A673 (cell line): ENCODE measurements at regions not wholly inside any gene's neighbourhood (a gene's known extent, or its start where the extent isn't known, plus 50 kb on each side); places are given as distances from the start of the nearest gene placed in this dataset.

ENCODE experiments used
- BruUV-seq: library from RNA; stranded (reverse); fragments of 400-500 nt; replicated peaks from 2 replicates; lab custom pipeline; 2021; lab: Mats Ljungman, UMichigan
- CTCF ChIA-PET: fragments of 300-600 bp; sonication (Branson Sonifier 250); formaldehyde crosslinking; loops from one replicate; lab custom pipeline; 2022; ENCODE audit warnings: antibody characterized with exemption; lab: Charles Lee
- POLR2A ChIA-PET: fragments of 300-600 bp; sonication (Branson Sonifier 250); formaldehyde crosslinking; loops from one replicate; lab custom pipeline; 2022; ENCODE audit warnings: antibody characterized with exemption; ENCODE audit not compliant: low non-redundant PET; lab: Charles Lee
- DNase-seq: peaks from one replicate; pipeline ENCODE4 v3.0.0-alpha.2; 2015; ENCODE audit warnings: low spot score
- H3K27ac ChIP-seq: fragments of 200-600 bp; sonication (generic); 2 replicates; pipeline ENCODE4 v1.5.1; 2016; ENCODE audit warnings: mixed run types, low read depth, mild to moderate bottlenecking, mixed read lengths, antibody characterized with exemption, low read length; ENCODE audit not compliant: poor library complexity, severe bottlenecking
- H3K27me3 ChIP-seq: fragments of 200-600 bp; sonication (generic); replicated peaks from 2 replicates; pipeline ENCODE4 v1.6.1; 2017; ENCODE audit warnings: mixed run types, low read depth, mild to moderate bottlenecking, mixed read lengths, antibody characterized with exemption, low read length; ENCODE audit not compliant: insufficient read depth, poor library complexity
- H3K36me3 ChIP-seq: fragments of 200-600 bp; sonication (generic); 2 replicates; pipeline ENCODE4 v1.6.1; 2016; ENCODE audit warnings: mixed run types, mild to moderate bottlenecking, mixed read lengths, antibody characterized with exemption, low read length; ENCODE audit not compliant: insufficient read depth, poor library complexity, severe bottlenecking
- H3K4me1 ChIP-seq: fragments of 200-600 bp; sonication (generic); 2 replicates; pipeline ENCODE4 v1.6.1; 2017; ENCODE audit warnings: mixed run types, mild to moderate bottlenecking, mixed read lengths, antibody characterized with exemption, low read length; ENCODE audit not compliant: insufficient read depth, poor library complexity, severe bottlenecking
- H3K4me3 ChIP-seq: fragments of 200-600 bp; sonication (generic); 2 replicates; pipeline ENCODE4 v1.5.1; 2016; ENCODE audit warnings: low read depth, mixed run types, mild to moderate bottlenecking, mixed read lengths, low read length; ENCODE audit not compliant: poor library complexity, severe bottlenecking
- H3K9me3 ChIP-seq: fragments of 200-600 bp; sonication (generic); 2 replicates; pipeline ENCODE4 v1.6.1; 2016; ENCODE audit warnings: mixed run types, low read depth, mild to moderate bottlenecking, mixed read lengths, antibody characterized with exemption, low read length; ENCODE audit not compliant: poor library complexity, severe bottlenecking
- EZH2 ChIP-seq: fragments of 200-600 bp; sonication (generic); IDR thresholded peaks from 2 replicates; pipeline ENCODE4 v1.6.1; 2017; ENCODE audit warnings: borderline replicate concordance, low read depth, mild to moderate bottlenecking, mixed read lengths, antibody characterized with exemption, low read length; ENCODE audit not compliant: poor library complexity, severe bottlenecking
- intact Hi-C: fragments of 100-400 bp; cut with micrococcal nuclease; formaldehyde crosslinking; loops from one replicate; pipeline ENCODE4 v1.10.0; 2022; ENCODE audit not compliant: unreplicated experiment
- TF ChIP-seq, protein P1 (sequence below): fragments of 300-800, 200-600 bp; sonication (generic); conservative IDR thresholded peaks from 2 replicates; pipeline ENCODE4 v1.5.1; 2017; ENCODE audit warnings: low read depth, mild to moderate bottlenecking, antibody characterized with exemption, low read length, moderate library complexity, mixed read lengths

DNA sequence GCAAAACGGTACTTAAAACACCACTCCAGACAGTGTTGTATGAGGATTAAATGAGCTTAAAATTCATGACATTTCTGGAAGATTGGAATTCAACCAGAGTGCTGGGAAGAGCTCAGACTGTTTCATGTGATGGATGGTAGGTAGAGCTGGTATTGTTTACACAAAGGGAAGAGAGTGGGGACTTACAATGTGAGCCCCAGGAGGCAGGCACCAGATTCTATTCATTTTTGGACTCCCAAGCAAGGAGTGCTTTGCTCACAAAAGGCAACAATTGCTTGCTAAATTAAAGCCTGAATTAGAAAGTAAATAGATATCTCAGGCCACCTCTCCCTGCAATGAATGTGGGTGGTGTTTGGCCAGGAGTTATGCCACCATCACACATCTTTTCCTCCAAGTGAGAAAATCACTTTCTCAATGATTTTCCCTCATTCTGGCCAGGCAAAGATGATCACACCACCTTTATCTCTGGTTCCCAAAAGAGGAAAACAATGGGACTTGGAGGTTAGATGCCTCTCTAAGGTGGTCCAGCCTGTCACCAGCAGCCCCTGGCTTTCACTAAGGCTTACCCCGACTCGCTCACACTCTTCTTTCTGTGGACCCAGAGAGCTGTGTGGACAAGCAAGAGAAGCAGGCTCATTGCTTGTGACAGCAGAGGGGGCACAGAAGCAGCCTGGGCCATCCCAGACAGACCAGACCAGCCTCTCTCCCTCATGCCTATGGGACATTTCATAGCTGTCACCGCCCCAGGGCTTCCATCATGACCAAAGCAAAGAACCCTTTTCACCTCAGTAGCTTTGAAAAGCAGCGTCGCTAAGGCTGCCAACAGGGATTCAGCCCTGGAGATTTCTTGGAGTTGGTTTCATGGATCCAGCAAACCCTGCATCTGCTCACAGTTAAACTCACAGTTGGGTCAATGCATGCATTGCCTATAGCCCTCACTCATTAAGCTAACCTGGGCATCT, 63.5 kb upstream of the DRD2 start:
- no peak overlapping the region for H3K4me3 ChIP-seq
- no TSS peak for BruUV-seq
- intact Hi-C loops: loop anchor here (10.0 kb wide), 1 partner anchor 954 kb away; no protein-coding TSS in a partner anchor
- no peaks in the 10 kb centered on the region for H3K9me3 ChIP-seq
- ChIA-PET CTCF (no interaction called here), POLR2A (no interaction called here)
- DNase-seq: no peak
- no peak overlapping the region for H3K27ac ChIP-seq
- H3K4me1 ChIP-seq: no peaks in the 10 kb centered on the region
- no peaks in the 10 kb centered on the region for H3K27me3 ChIP-seq
- H3K36me3 ChIP-seq: no peaks in the 10 kb centered on the region
- TF ChIP-seq EZH2: no peak
- TF ChIP-seq, protein P1, sequence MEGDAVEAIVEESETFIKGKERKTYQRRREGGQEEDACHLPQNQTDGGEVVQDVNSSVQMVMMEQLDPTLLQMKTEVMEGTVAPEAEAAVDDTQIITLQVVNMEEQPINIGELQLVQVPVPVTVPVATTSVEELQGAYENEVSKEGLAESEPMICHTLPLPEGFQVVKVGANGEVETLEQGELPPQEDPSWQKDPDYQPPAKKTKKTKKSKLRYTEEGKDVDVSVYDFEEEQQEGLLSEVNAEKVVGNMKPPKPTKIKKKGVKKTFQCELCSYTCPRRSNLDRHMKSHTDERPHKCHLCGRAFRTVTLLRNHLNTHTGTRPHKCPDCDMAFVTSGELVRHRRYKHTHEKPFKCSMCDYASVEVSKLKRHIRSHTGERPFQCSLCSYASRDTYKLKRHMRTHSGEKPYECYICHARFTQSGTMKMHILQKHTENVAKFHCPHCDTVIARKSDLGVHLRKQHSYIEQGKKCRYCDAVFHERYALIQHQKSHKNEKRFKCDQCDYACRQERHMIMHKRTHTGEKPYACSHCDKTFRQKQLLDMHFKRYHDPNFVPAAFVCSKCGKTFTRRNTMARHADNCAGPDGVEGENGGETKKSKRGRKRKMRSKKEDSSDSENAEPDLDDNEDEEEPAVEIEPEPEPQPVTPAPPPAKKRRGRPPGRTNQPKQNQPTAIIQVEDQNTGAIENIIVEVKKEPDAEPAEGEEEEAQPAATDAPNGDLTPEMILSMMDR: no peak

DNA sequence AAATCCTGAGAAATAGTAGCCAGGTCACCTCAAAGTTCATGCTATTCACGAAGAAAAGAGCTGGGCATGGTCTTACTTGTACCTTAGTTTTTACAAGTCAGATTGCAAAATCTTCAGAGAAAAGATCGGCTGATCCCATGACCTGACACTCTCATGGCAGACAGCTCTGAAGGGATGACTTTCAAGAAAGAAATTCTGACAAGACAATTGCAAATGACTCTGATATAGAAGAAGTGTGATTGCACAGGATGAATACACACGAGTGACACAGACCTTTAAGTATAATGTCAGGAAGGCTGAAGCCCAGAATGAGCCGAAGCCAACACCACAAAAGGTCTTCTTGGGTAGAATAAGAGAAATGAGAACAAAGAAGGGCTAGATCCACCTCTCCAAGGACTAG, 59.4 kb upstream of the DRD2 start:
- ChIA-PET CTCF (no interaction called here), POLR2A (no interaction called here)
- Histone ChIP-seq H3K27ac (no peak overlapping the region), H3K9me3 (no peaks in the 10 kb centered on the region), H3K4me3 (no peak overlapping the region), H3K36me3 (no peaks in the 10 kb centered on the region), H3K4me1 (no peaks in the 10 kb centered on the region), H3K27me3 (no peaks in the 10 kb centered on the region)
- no TSS peak for BruUV-seq
- intact Hi-C loops: loop anchor here (5.0 to 10.0 kb wide), 2 partner anchors 157 to 950 kb away; no protein-coding TSS in a partner anchor
- TF ChIP-seq EZH2: no peak
- TF ChIP-seq, protein P1: no peak
- DNase-seq: no peak

- Histone ChIP-seq H3K36me3 (no peaks in the 10 kb centered on the region), H3K4me1 (no peaks in the 10 kb centered on the region), H3K4me3 (no peak overlapping the region), H3K9me3 (no peaks in the 10 kb centered on the region), H3K27ac (no peak overlapping the region), H3K27me3 (no peaks in the 10 kb centered on the region)
- ChIA-PET CTCF (no interaction called here), POLR2A (no interaction called here)
- no TSS peak for BruUV-seq
- no peak for DNase-seq
- TF ChIP-seq EZH2: no peak
- TF ChIP-seq, protein P1: no peak
- intact Hi-C loops: loop anchor here (5.0 to 10.0 kb wide), 2 partner anchors 156 to 949 kb away; no protein-coding TSS in a partner anchor
Measured at GRCh38 chr11:113533425-113533698, 58.2 kb upstream of the DRD2 start.
